ENCODE measurements at regions not wholly inside any gene's neighbourhood (a gene's known extent, or its start where the extent isn't known, plus 50 kb on each side); places are given as distances from the start of the nearest gene placed in this dataset.
"Not testable (repeated sequence)": the region's sequence is repeated elsewhere in the genome, so short reads cannot be mapped to it uniquely, and the experiment has no call there.

GRCh38 chr2:223488814-223489213 lies 113.3 kb downstream of the SCG2 start:
- DNase-seq (ENCODE audit: low read depth), result no peak
- H3K4me3 ChIP-seq (ENCODE audit: low read depth, low read length), result no peak overlapping the region
- no peak for TF ChIP-seq CTCF (IDR thresholded peaks at IDR 0.05; ENCODE audit: insufficient read depth, low read depth, low read length)
- H3K36me3 ChIP-seq (ENCODE audit: control insufficient read depth, insufficient read depth, low read length), result no peaks in the 10 kb centered on the region
- ChIA-PET CTCF (no interaction called here), POLR2A (no interaction called here)
- H3K27me3 ChIP-seq (ENCODE audit: control insufficient read depth, insufficient read depth, low read length), result no peaks in the 10 kb centered on the region

DNA sequence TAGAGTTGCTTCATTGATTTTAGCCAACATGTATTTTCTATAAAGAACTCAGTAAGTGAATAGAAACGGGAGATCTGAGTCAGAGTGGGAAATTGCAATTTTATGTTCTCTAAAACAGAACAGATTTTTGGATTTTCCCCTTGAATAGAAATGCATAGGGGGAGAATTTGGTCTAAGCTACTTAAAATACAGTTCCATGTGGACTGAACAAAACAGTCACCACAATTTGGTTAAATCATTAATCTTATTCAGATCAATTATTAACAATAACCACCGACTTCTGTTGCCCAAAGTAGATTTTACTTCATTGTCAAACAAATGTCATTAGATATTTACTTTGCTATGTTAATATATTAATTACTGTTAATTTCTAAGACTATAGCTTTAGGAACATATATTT lies 107.7 kb downstream of the SCG2 start:
- Histone ChIP-seq H3K4me3 (ENCODE audit: low read depth, low read length) (no peak overlapping the region), H3K36me3 (ENCODE audit: control insufficient read depth, insufficient read depth, low read length) (no peaks in the 10 kb centered on the region), H3K27me3 (ENCODE audit: control insufficient read depth, insufficient read depth, low read length) (no peaks in the 10 kb centered on the region)
- ChIA-PET POLR2A (no interaction called here), CTCF (no interaction called here)
- no peak for DNase-seq (ENCODE audit: low read depth)
- no peak for TF ChIP-seq CTCF (IDR thresholded peaks at IDR 0.05; ENCODE audit: insufficient read depth, low read depth, low read length)

DNA sequence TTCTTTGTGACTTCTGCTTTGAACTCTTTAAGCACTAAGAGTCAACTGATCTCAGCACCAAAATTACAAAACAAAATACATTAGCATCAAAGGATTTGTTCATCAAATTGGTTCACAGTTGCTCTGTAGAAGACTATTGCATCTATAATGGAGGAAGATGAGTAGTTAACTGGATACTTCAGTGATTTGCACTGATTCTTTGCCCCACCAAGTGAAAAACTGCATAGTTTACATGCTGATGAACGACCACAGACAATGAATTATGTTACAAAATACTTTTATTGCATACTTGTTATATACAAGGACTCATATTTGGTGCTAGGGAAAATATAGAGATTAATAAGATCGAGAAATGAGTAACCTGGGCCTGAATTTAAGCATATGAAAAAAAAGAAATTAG lies 107.2 kb downstream of the SCG2 start:
- Histone ChIP-seq H3K27me3 (ENCODE audit: control insufficient read depth, insufficient read depth, low read length) (no peaks in the 10 kb centered on the region), H3K4me3 (ENCODE audit: low read depth, low read length) (no peak overlapping the region), H3K36me3 (ENCODE audit: control insufficient read depth, insufficient read depth, low read length) (no peaks in the 10 kb centered on the region)
- POLR2A ChIA-PET, result no interaction called here
- CTCF ChIA-PET, result no interaction called here
- DNase-seq (ENCODE audit: low read depth), result no peak
- no peak for TF ChIP-seq CTCF (IDR thresholded peaks at IDR 0.05; ENCODE audit: insufficient read depth, low read depth, low read length)

DNA sequence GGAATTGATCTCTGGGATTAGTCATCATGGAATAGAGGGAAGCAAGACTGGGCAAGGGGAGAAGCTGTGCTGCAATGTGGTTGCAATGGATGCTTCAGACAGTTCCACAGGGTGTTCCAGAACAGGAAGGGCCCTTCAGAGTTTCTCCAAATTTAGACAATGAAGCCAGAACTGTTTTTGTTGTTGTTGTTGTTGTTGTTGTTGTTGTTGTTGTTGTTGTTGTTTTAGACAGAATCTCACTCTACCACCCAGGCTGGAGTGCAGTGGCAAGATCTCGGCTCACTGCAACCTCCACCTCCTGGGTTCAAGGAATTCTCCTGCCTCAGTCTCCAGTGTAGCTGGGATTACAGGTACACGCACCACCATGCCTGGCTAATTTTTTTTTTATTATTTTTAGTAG lies 105.3 kb downstream of the SCG2 start:
- CTCF ChIA-PET, result interaction anchor here (0.6 kb wide), 2 partner anchors 187 to 338 kb away, joined by 3 to 4 read pairs; no protein-coding TSS in a partner anchor
- POLR2A ChIA-PET; DNase-seq (ENCODE audit: low read depth): not testable (repeated sequence)

DNA sequence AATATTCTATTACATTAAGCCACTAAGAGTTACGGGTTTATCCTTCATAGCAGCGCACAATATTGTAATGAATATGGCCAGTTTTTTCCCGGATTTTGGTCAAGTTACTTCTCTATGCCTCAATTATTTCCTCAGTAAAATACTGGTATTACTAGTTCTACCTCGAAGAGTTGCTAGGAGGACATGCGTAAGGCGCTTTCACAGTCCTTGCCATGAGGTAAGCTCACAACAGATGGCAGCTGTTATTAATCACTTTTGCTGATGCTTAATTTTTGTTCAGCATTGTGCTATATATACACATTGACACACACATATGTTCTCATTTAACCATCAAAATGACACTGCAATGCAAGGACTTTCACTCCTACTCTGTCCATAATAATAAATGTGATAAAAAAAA lies 101.5 kb downstream of the SCG2 start:
- DNase-seq (ENCODE audit: low read depth), result no peak
- no peak for TF ChIP-seq CTCF (IDR thresholded peaks at IDR 0.05; ENCODE audit: insufficient read depth, low read depth, low read length)
- Histone ChIP-seq H3K36me3 (ENCODE audit: control insufficient read depth, insufficient read depth, low read length) (no peaks in the 10 kb centered on the region), H3K27me3 (ENCODE audit: control insufficient read depth, insufficient read depth, low read length) (no peaks in the 10 kb centered on the region), H3K4me3 (ENCODE audit: low read depth, low read length) (no peak overlapping the region)
- CTCF ChIA-PET, result no interaction called here
- POLR2A ChIA-PET, result no interaction called here

More for the DNA sequence above, 105.3 kb downstream of the SCG2 start:
- H3K36me3 ChIP-seq (ENCODE audit: control insufficient read depth, insufficient read depth, low read length); H3K4me3 ChIP-seq (ENCODE audit: low read depth, low read length); H3K27me3 ChIP-seq (ENCODE audit: control insufficient read depth, insufficient read depth, low read length): not testable (repeated sequence)

- ChIA-PET CTCF (no interaction called here), POLR2A (no interaction called here)
These were observed 100.5 kb downstream of the SCG2 start for GRCh38 chr2:223501641-223502040.

More at GRCh38 chr2:223501641-223502040, 100.5 kb downstream of the SCG2 start:
- TF ChIP-seq CTCF (IDR thresholded peaks at IDR 0.05; ENCODE audit: insufficient read depth, low read depth, low read length), result no peak
- Histone ChIP-seq H3K4me3 (ENCODE audit: low read depth, low read length) (no peak overlapping the region), H3K36me3 (ENCODE audit: control insufficient read depth, insufficient read depth, low read length) (no peaks in the 10 kb centered on the region), H3K27me3 (ENCODE audit: control insufficient read depth, insufficient read depth, low read length) (no peaks in the 10 kb centered on the region)
- no peak for DNase-seq (ENCODE audit: low read depth)
